DOHH2 (cell line): ENCODE measurements at regions not wholly inside any gene's neighbourhood (a gene's known extent, or its start where the extent isn't known, plus 50 kb on each side); places are given as distances from the start of the nearest gene placed in this dataset.

Experiments used
- H3F3A ChIP-seq: fragments of 200-600 bp; sonication (generic), shearing (Covaris generic); 2 replicates; pipeline ENCODE4 v1.6.0; 2016; ENCODE audit warnings: antibody characterized with exemption, mild to moderate bottlenecking; ENCODE audit not compliant: control insufficient read depth, insufficient read depth
- H3K27ac ChIP-seq: fragments of 200-600 bp; sonication (generic); 2 replicates; pipeline ENCODE4 v1.5.1; 2014; ENCODE audit warnings: low read depth, mild to moderate bottlenecking, low read length, moderate library complexity
- H3K27me3 ChIP-seq: fragments of 200-600 bp; sonication (generic); 2 replicates; pipeline ENCODE4 v1.6.1; 2014; ENCODE audit warnings: mild to moderate bottlenecking, low read length, mixed read lengths; ENCODE audit not compliant: control insufficient read depth
- H3K36me3 ChIP-seq: fragments of 200-600 bp; sonication (generic); 2 replicates; pipeline ENCODE4 v1.6.1; 2014; ENCODE audit warnings: mild to moderate bottlenecking, low read length, moderate library complexity, mixed read lengths; ENCODE audit not compliant: control insufficient read depth
- H3K4me1 ChIP-seq: fragments of 200-600 bp; sonication (generic); 2 replicates; pipeline ENCODE4 v1.6.1; 2014; ENCODE audit warnings: mild to moderate bottlenecking, low read length, mixed read lengths; ENCODE audit not compliant: control insufficient read depth
- H3K4me2 ChIP-seq: fragments of 200-600 bp; sonication (generic); 2 replicates; pipeline ENCODE4 v1.6.0; 2014; ENCODE audit warnings: mild to moderate bottlenecking, low read length, moderate library complexity
- H3K4me3 ChIP-seq: fragments of 200-600 bp; sonication (generic); 2 replicates; pipeline ENCODE4 v1.5.1; 2014; ENCODE audit warnings: mild to moderate bottlenecking, low read length, mixed read lengths
- H3K79me2 ChIP-seq: fragments of 200-600 bp; sonication (generic); 2 replicates; pipeline ENCODE4 v1.6.1; 2014; ENCODE audit warnings: mild to moderate bottlenecking, low read length, mixed read lengths; ENCODE audit not compliant: control insufficient read depth
- H3K9me2 ChIP-seq: fragments of 200-600 bp; sonication (generic); replicated peaks from 2 replicates; pipeline ENCODE4 v1.6.1; 2014; ENCODE audit warnings: mild to moderate bottlenecking, low read length, mixed read lengths; ENCODE audit not compliant: control insufficient read depth
- H3K9me3 ChIP-seq: fragments of 200-600 bp; sonication (generic); 2 replicates; pipeline ENCODE4 v1.6.1; 2014; ENCODE audit warnings: antibody characterized with exemption, low read length, mixed read lengths; ENCODE audit not compliant: control insufficient read depth, insufficient read depth
- H4K20me1 ChIP-seq: fragments of 200-600 bp; sonication (generic); 2 replicates; pipeline ENCODE4 v1.6.0; 2014; ENCODE audit warnings: low read depth, mild to moderate bottlenecking, antibody characterized with exemption, low read length, moderate library complexity; ENCODE audit not compliant: control insufficient read depth, insufficient read depth
- CTCF ChIP-seq: fragments of 200-600 bp; sonication (generic); IDR thresholded peaks from one replicate; pipeline ENCODE4 v1.5.1; 2014; ENCODE audit warnings: antibody characterized with exemption, mild to moderate bottlenecking, low read depth, low read length; ENCODE audit not compliant: poor library complexity, severe bottlenecking
- EZH2phosphoT487 ChIP-seq: fragments of 200-600 bp; sonication (generic); IDR thresholded peaks from 2 replicates; pipeline ENCODE4 v1.6.1; 2017; ENCODE audit warnings: borderline replicate concordance, mild to moderate bottlenecking, antibody characterized with exemption, low read length, moderate library complexity, mixed read lengths

- Histone ChIP-seq H3K4me1 (no peaks in the 10 kb centered on the region), H3K9me3 (no peaks in the 10 kb centered on the region), H3K9me2 (no peaks in the 10 kb centered on the region), H3K4me3 (no peak overlapping the region), H3K36me3 (no peaks in the 10 kb centered on the region), H3K4me2 (no peak overlapping the region), H3K27me3 (no peaks in the 10 kb centered on the region), H3F3A (no peaks in the 10 kb centered on the region), H3K79me2 (no peaks in the 10 kb centered on the region), H4K20me1 (no peaks in the 10 kb centered on the region), H3K27ac (no peak overlapping the region)
- no peak for TF ChIP-seq EZH2phosphoT487
- no peak for TF ChIP-seq CTCF
Observed at GRCh38 chr14:84819528-84819927, 710.4 kb upstream of the FLRT2 start.

GRCh38 chr14:84825481-84826251 is 704.3 kb upstream of the FLRT2 start:
- Histone ChIP-seq H3K27me3 (no peaks in the 10 kb centered on the region), H3K79me2 (no peaks in the 10 kb centered on the region), H3K9me3 (no peaks in the 10 kb centered on the region; the same call in 1 of the 2 replicates), H3K36me3 (no peaks in the 10 kb centered on the region), H3K4me1 (no peaks in the 10 kb centered on the region), H3F3A (no peaks in the 10 kb centered on the region), H4K20me1 (no peaks in the 10 kb centered on the region), H3K9me2 (no peaks in the 10 kb centered on the region), H3K4me3 (no peak overlapping the region), H3K27ac (no peak overlapping the region), H3K4me2 (no peak overlapping the region)
- TF ChIP-seq CTCF (no peak), EZH2phosphoT487 (no peak)

GRCh38 chr14:84826294-84826693 is 703.6 kb upstream of the FLRT2 start:
- Histone ChIP-seq H3K4me2 (no peak overlapping the region), H3K79me2 (no peaks in the 10 kb centered on the region), H3K27ac (no peak overlapping the region), H3K4me3 (no peak overlapping the region), H3K9me3 (no peaks in the 10 kb centered on the region; the same call in 1 of the 2 replicates), H3K9me2 (no peaks in the 10 kb centered on the region), H4K20me1 (no peaks in the 10 kb centered on the region), H3K27me3 (no peaks in the 10 kb centered on the region), H3F3A (no peaks in the 10 kb centered on the region), H3K4me1 (no peaks in the 10 kb centered on the region), H3K36me3 (no peaks in the 10 kb centered on the region)
- TF ChIP-seq EZH2phosphoT487 (no peak), CTCF (no peak)

GRCh38 chr14:84850595-84850994 is 679.3 kb upstream of the FLRT2 start:
- Histone ChIP-seq H3K4me2 (no peak overlapping the region), H3K79me2 (no peaks in the 10 kb centered on the region), H3K36me3 (no peaks in the 10 kb centered on the region), H4K20me1 (no peaks in the 10 kb centered on the region), H3K4me3 (no peak overlapping the region), H3K27me3 (no peaks in the 10 kb centered on the region), H3K27ac (no peak overlapping the region), H3K9me3 (no peaks in the 10 kb centered on the region), H3F3A (no peaks in the 10 kb centered on the region), H3K4me1 (no peaks in the 10 kb centered on the region), H3K9me2 (no peaks in the 10 kb centered on the region)
- TF ChIP-seq EZH2phosphoT487: no peak
